Stimulated activated CD4-positive, alpha-beta T cell treated with anti-CD3 and anti-CD28 coated beads, Interleukin-15, amount 100 ng/mL, for 24 hours (primary cell): ENCODE measurements at regions not wholly inside any gene's neighbourhood (a gene's known extent, or its start where the extent isn't known, plus 50 kb on each side); places are given as distances from the start of the nearest gene placed in this dataset.

ENCODE experiments used
- DNase-seq: peaks from one replicate; pipeline ENCODE4 v3.0.0-alpha.2; 2020

DNA sequence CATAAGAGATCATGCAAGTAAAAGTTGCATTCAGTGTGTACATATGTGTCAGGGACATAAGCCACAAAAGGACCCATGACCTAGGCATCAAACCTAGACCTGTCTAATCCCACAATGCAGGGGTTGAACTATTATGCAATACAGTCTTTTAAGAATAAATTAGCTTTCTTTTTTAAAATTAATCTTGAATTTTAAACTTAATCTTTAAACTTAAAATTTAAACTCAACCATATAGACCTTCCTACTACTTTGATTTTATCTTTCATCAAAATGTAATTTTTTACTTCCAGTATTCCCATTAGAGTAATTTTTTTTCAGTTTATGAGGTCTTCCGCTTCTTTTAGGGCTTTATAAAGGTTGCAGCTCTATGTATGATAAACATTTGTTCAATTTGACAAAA is 702.9 kb downstream of the SUCLG1 start:
- no peak for DNase-seq

DNA sequence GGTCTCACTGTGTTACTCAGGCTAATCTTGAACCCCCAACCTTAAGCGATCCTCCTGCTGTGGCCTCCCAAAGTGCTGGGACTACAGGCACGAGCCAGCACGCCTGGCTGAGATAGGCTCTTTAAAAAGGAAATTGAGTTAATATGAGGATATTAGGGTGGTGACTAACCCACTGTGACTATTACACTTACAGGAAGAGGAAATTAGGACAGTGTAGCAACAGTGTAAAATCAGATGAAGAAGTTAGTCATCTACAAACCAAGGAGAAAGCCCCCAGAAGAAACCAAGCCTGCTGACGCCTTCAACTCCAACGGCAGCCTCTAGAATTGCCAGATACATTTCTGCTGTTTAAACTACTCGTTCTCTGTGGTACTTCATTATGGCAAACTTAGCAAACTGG is 711.9 kb downstream of the SUCLG1 start:
- no peak for DNase-seq

- no peak for DNase-seq
These were observed 714.2 kb downstream of the SUCLG1 start for GRCh38 chr2:83744855-83745254.

GRCh38 chr2:83742117-83742782 is 716.8 kb downstream of the SUCLG1 start:
- DNase-seq = no peak

DNA sequence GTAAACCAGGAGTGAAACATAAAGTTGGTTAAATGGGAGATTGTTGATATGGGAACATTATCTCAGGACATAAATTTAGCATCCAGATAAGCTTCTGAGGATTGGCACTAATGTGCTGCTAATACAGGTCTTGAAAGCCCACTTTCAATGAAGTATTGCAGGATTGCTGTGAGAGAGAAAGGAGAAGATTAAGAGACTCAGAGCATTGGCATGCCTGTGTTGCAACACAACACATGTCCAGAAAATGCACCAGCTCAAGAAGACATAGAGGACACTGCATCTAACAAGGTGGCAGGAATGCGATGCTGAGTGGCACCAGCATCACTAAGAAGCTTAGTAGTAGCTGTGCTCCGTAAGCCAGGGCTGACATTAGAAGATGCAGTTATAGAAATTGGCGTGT is 728.9 kb downstream of the SUCLG1 start:
- DNase-seq = no peak

DNA sequence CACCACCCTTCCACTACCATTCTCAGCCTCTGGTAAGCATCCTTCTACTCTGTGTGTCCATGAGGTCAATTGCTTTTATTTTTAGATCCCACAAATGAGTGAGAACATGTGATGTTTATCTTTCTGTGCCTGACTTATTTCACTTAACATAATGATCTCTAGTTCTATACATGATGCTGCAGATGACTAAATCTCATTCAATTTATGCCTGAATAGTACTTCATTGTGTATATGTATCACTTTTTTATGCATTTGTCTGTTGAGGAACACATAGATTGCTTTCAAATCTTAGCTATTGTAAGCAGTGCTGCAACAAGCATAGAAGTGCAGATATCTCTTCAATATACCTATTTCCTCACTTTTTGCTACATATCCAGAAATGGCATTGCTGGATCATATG is 733.3 kb downstream of the SUCLG1 start:
- DNase-seq = no peak

DNA sequence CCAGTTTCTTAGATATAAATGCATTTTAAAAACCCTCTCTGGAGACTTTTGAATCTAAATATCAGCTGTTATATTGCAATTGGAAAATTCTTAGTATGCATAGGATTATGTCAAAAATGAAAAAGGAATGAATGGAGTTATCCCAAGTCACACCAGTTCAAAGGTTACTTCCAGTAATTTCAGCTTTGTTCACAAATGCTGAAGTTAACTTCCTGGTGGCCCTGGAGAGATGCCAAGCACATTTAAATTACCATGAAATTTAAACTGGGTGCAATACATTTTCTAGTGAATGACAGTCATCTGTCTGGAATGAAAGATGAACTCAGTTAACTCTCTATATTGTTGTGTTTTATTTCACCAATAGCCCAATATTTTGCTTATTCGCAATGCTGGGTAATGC is 753.9 kb downstream of the SUCLG1 start:
- DNase-seq = no peak

GRCh38 chr2:83703598-83703997 is 755.5 kb downstream of the SUCLG1 start:
- DNase-seq = no peak

GRCh38 chr2:83696838-83697237 is 762.2 kb downstream of the SUCLG1 start:
- no peak for DNase-seq

GRCh38 chr2:83695530-83695929 is 763.5 kb downstream of the SUCLG1 start:
- DNase-seq = no peak

DNA sequence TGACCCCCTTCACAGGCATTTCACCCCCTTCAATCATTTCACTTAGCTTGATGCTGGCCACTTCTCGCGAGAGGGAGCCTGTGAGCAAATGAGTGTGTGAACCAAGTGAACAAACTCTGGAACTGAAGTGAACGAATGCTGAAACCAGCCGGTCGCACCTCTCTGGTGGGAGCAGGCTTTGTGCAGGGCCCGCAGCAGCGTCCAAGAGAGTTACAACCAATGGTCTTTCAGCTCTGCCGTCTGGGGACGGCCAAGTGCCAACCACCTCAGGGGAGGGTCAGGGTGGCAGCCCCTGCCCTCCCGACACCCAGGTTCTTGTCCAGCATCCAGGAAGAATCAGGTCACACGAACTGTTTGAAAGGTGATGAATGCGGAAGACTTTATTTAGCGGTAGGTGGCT is 764.0 kb downstream of the SUCLG1 start:
- no peak for DNase-seq

DNA sequence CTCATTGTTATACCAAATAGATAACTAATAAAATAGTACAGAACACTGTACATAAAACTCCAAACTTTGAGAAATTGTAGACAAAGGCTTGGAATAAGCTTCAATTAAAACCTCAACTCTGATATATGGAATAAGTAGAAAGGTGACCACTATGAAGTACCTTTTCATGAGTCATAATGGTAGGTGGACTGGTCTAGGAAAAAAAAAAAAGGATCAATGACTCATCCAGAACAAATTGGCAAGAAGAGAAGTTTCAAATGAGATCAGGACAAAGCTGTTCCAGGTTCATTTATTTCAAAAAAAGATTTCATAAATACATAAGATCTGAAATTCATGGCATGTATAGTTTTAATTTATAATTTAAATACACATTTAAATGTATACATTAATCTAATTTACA is 769.7 kb downstream of the SUCLG1 start:
- no peak for DNase-seq

- DNase-seq = no peak
These were observed 772.2 kb downstream of the SUCLG1 start for GRCh38 chr2:83686863-83687262.

- DNase-seq = no peak
These were observed 785.0 kb downstream of the SUCLG1 start for GRCh38 chr2:83674050-83674449.

- no peak for DNase-seq
These were observed 793.2 kb downstream of the SUCLG1 start for GRCh38 chr2:83665894-83666293.

- no peak for DNase-seq
These were observed 793.9 kb downstream of the SUCLG1 start for GRCh38 chr2:83665154-83665553.

DNA sequence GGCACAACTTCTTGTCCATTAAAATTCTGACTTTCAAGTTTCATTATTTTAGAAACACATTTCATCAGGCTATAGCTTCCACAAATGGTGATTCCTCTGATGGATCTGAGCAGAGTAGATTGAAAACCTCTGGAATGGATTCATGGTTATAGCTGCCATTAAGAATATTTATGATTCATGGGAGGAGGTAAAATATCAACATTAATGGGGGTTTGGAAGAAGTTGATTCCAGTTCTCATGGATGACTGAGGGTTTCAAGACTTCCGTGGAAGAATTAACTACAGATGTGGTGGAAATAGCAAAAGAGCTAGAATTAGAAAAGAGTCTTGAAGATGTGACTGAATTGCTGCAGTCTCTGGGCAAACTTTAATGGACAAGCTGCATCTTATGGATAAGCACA is 797.4 kb downstream of the SUCLG1 start:
- no peak for DNase-seq

GRCh38 chr2:83654091-83654611 is 804.9 kb downstream of the SUCLG1 start:
- no peak for DNase-seq

DNA sequence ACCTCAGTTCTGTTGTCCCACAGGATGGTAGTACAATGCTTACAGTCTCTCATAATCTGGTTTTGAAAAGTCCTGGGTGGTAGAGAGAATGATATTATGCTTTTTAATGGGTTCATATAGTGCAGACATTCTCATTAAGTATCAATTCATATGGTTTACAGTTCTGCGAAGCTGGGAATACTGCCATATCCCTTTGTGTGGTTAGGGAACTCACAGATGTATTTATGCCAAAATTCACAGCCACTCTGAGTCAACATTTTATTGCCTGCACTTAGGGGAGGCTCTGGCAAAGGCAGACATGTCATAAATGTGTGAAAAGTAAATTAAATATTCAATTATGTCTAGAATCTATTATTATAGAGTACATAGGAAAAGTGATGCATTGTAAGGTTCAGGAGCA is 808.2 kb downstream of the SUCLG1 start:
- no peak for DNase-seq

GRCh38 chr2:83650161-83650560 is 808.9 kb downstream of the SUCLG1 start:
- no peak for DNase-seq

GRCh38 chr2:83640506-83640905 is 818.6 kb downstream of the SUCLG1 start:
- DNase-seq = no peak

DNA sequence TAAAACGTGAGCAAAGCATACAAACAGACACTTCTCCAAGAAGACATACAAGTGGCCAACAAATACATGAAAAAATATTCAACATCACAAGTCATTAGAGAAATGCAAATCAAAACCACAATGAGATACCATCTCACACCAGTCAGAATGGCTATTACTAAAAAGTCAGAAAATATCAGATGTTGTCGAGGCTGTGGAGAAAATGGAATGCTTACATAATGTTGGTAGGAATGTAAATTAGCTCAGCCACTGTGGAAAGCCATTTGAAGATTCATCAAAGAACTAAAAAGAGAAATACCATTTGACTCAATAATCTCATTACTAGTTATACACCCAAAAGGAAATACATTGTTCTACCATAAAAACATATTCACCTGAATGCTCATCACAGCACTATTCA is 825.7 kb downstream of the SUCLG1 start:
- DNase-seq = no peak

DNA sequence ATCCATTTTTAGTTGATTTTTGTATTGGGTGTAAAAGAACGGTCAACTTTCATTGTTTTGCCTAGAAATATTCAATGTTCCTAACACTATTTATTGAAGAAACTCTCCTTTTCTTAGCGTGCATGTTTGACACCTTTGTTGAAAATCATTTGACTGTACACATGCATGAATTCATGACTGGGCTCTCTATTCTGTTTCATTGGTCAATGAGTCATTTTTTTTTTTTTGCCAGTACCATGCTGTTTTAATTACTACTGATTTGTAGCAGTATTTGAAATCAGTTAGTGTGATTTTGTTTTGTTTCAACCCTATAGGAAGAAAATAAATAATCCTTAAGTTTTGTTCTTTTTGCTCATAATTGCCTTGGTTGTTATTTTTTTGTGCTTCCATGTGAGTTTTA is 828.7 kb downstream of the SUCLG1 start:
- no peak for DNase-seq

- no peak for DNase-seq
These were observed 843.6 kb downstream of the SUCLG1 start for GRCh38 chr2:83615511-83615910.

DNA sequence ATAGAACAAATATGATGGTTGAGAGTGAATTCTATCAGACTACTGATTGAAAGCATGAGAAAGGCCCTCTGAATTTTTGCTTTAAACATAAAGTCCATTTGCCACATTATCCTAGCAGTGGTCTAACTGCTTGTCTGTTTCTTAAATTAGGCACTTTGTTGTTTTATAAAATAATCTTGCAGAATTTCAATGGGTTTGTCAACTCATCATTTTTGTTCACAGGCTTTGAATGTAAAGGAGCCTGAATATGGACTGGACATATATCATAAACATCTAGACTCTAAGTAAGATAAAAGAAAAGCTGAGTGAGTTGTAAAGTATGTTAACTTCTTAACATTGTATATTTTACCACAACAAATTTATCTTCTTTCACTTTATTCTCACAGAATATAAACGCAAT is 845.9 kb downstream of the SUCLG1 start:
- DNase-seq = no peak
